ENCODE measurements at regions not wholly inside any gene's neighbourhood (a gene's known extent, or its start where the extent isn't known, plus 50 kb on each side); places are given as distances from the start of the nearest gene placed in this dataset.

GRCh38 chr11:38254913-38255312 lies 1656.9 kb upstream of the RAG2 start:
- Histone ChIP-seq H3K4me1 (ENCODE audit: control insufficient read depth in 2 of 2, insufficient read depth in 2 of 2, low read length in 2 of 2) (no peaks in the 10 kb centered on the region), H3K9me3 (ENCODE audit: control insufficient read depth in 2 of 2, insufficient read depth in 1 of 2, low read length in 1 of 2) (peaks cover 0 to under 1% of the 10 kb centered on the region in 2 donors), H3K4me3 (ENCODE audit: low read length in 2 of 2) (no peak overlapping the region), H3K27ac (ENCODE audit: low read depth in 1 of 2, low read length in 1 of 2) (no peak overlapping the region), H3K27me3 (ENCODE audit: control insufficient read depth in 2 of 2, insufficient read depth in 1 of 2, low read length in 1 of 2) (no peaks in the 10 kb centered on the region), H3K36me3 (ENCODE audit: control insufficient read depth in 2 of 2, insufficient read depth in 2 of 2, low read length in 1 of 2) (no peaks in the 10 kb centered on the region)
- 96% methylated on average over 2 of the region's 2 CpGs for WGBS
- DNase-seq (ENCODE audit: low read depth in 6 of 9, low spot score in 9 of 9), result no peak

- no peaks in the 10 kb centered on the region for H3K4me1 ChIP-seq (ENCODE audit: control insufficient read depth in 2 of 2, insufficient read depth in 2 of 2, low read length in 2 of 2)
- peaks cover 0 to 4% of the 10 kb centered on the region in 2 donors for H3K9me3 ChIP-seq (ENCODE audit: control insufficient read depth in 2 of 2, insufficient read depth in 1 of 2, low read length in 1 of 2)
- no peaks in the 10 kb centered on the region for H3K27me3 ChIP-seq (ENCODE audit: control insufficient read depth in 2 of 2, insufficient read depth in 1 of 2, low read length in 1 of 2)
- H3K36me3 ChIP-seq (ENCODE audit: control insufficient read depth in 2 of 2, insufficient read depth in 2 of 2, low read length in 1 of 2), result no peaks in the 10 kb centered on the region
- no peak for DNase-seq (ENCODE audit: low read depth in 6 of 9, low spot score in 9 of 9)
- no peak overlapping the region for H3K4me3 ChIP-seq (ENCODE audit: low read length in 2 of 2)
- H3K27ac ChIP-seq (ENCODE audit: low read depth in 1 of 2, low read length in 1 of 2), result no peak overlapping the region
Observed at GRCh38 chr11:38252620-38253019, 1654.6 kb upstream of the RAG2 start.

- H3K4me3 ChIP-seq (ENCODE audit: low read length in 2 of 2), result no peak overlapping the region
- no peak for DNase-seq (ENCODE audit: low read depth in 6 of 9, low spot score in 9 of 9)
- peaks cover 0 to 4% of the 10 kb centered on the region in 2 donors for H3K9me3 ChIP-seq (ENCODE audit: control insufficient read depth in 2 of 2, insufficient read depth in 1 of 2, low read length in 1 of 2)
- H3K36me3 ChIP-seq (ENCODE audit: control insufficient read depth in 2 of 2, insufficient read depth in 2 of 2, low read length in 1 of 2), result no peaks in the 10 kb centered on the region
- H3K27ac ChIP-seq (ENCODE audit: low read depth in 1 of 2, low read length in 1 of 2), result no peak overlapping the region
- H3K4me1 ChIP-seq (ENCODE audit: control insufficient read depth in 2 of 2, insufficient read depth in 2 of 2, low read length in 2 of 2), result no peaks in the 10 kb centered on the region
- H3K27me3 ChIP-seq (ENCODE audit: control insufficient read depth in 2 of 2, insufficient read depth in 1 of 2, low read length in 1 of 2), result no peaks in the 10 kb centered on the region
- WGBS, result 88% methylated on average over 1 of the region's 1 CpG
Observed at GRCh38 chr11:38246451-38246850, 1648.4 kb upstream of the RAG2 start.

- Histone ChIP-seq H3K4me3 (ENCODE audit: low read length in 2 of 2) (no peak overlapping the region), H3K27me3 (ENCODE audit: control insufficient read depth in 2 of 2, insufficient read depth in 1 of 2, low read length in 1 of 2) (no peaks in the 10 kb centered on the region), H3K36me3 (ENCODE audit: control insufficient read depth in 2 of 2, insufficient read depth in 2 of 2, low read length in 1 of 2) (no peaks in the 10 kb centered on the region), H3K4me1 (ENCODE audit: control insufficient read depth in 2 of 2, insufficient read depth in 2 of 2, low read length in 2 of 2) (no peaks in the 10 kb centered on the region), H3K9me3 (ENCODE audit: control insufficient read depth in 2 of 2, insufficient read depth in 1 of 2, low read length in 1 of 2) (peaks cover 0 to 3% of the 10 kb centered on the region in 2 donors), H3K27ac (ENCODE audit: low read depth in 1 of 2, low read length in 1 of 2) (no peak overlapping the region)
- no peak for DNase-seq (ENCODE audit: low read depth in 6 of 9, low spot score in 9 of 9)
- 97% methylated on average over 3 of the region's 3 CpGs for WGBS
Observed at GRCh38 chr11:38226684-38227083, 1628.6 kb upstream of the RAG2 start.

- peaks cover 0 to 3% of the 10 kb centered on the region in 2 donors for H3K9me3 ChIP-seq (ENCODE audit: control insufficient read depth in 2 of 2, insufficient read depth in 1 of 2, low read length in 1 of 2)
Observed at GRCh38 chr11:38221295-38221694, 1623.3 kb upstream of the RAG2 start.

GRCh38 chr11:38219636-38220035 lies 1621.6 kb upstream of the RAG2 start:
- H3K9me3 ChIP-seq (ENCODE audit: control insufficient read depth in 2 of 2, insufficient read depth in 1 of 2, low read length in 1 of 2), result no peaks in the 10 kb centered on the region
- H3K27me3 ChIP-seq (ENCODE audit: control insufficient read depth in 2 of 2, insufficient read depth in 1 of 2, low read length in 1 of 2), result no peaks in the 10 kb centered on the region
- no peak overlapping the region for H3K4me3 ChIP-seq (ENCODE audit: low read length in 2 of 2)
- no peaks in the 10 kb centered on the region for H3K4me1 ChIP-seq (ENCODE audit: control insufficient read depth in 2 of 2, insufficient read depth in 2 of 2, low read length in 2 of 2)
- DNase-seq (ENCODE audit: low read depth in 6 of 9, low spot score in 9 of 9), result no peak
- no peak overlapping the region for H3K27ac ChIP-seq (ENCODE audit: low read depth in 1 of 2, low read length in 1 of 2)
- no peaks in the 10 kb centered on the region for H3K36me3 ChIP-seq (ENCODE audit: control insufficient read depth in 2 of 2, insufficient read depth in 2 of 2, low read length in 1 of 2)
- 87% methylated on average over 2 of the region's 2 CpGs for WGBS

More at GRCh38 chr11:38221295-38221694, 1623.3 kb upstream of the RAG2 start:
- Histone ChIP-seq H3K4me3 (ENCODE audit: low read length in 2 of 2) (no peak overlapping the region), H3K4me1 (ENCODE audit: control insufficient read depth in 2 of 2, insufficient read depth in 2 of 2, low read length in 2 of 2) (no peaks in the 10 kb centered on the region), H3K27ac (ENCODE audit: low read depth in 1 of 2, low read length in 1 of 2) (no peak overlapping the region), H3K36me3 (ENCODE audit: control insufficient read depth in 2 of 2, insufficient read depth in 2 of 2, low read length in 1 of 2) (no peaks in the 10 kb centered on the region), H3K27me3 (ENCODE audit: control insufficient read depth in 2 of 2, insufficient read depth in 1 of 2, low read length in 1 of 2) (no peaks in the 10 kb centered on the region)
- WGBS, result 93% methylated on average over 2 of the region's 2 CpGs
- no peak for DNase-seq (ENCODE audit: low read depth in 6 of 9, low spot score in 9 of 9)

- H3K9me3 ChIP-seq (ENCODE audit: control insufficient read depth in 2 of 2, insufficient read depth in 1 of 2, low read length in 1 of 2), result no peaks in the 10 kb centered on the region
- no peaks in the 10 kb centered on the region for H3K27me3 ChIP-seq (ENCODE audit: control insufficient read depth in 2 of 2, insufficient read depth in 1 of 2, low read length in 1 of 2)
- no peak overlapping the region for H3K27ac ChIP-seq (ENCODE audit: low read depth in 1 of 2, low read length in 1 of 2)
- H3K36me3 ChIP-seq (ENCODE audit: control insufficient read depth in 2 of 2, insufficient read depth in 2 of 2, low read length in 1 of 2), result no peaks in the 10 kb centered on the region
- 91% methylated on average over 2 of the region's 2 CpGs for WGBS
- no peak overlapping the region for H3K4me3 ChIP-seq (ENCODE audit: low read length in 2 of 2)
- DNase-seq (ENCODE audit: low read depth in 6 of 9, low spot score in 9 of 9), result no peak
- no peaks in the 10 kb centered on the region for H3K4me1 ChIP-seq (ENCODE audit: control insufficient read depth in 2 of 2, insufficient read depth in 2 of 2, low read length in 2 of 2)
Observed at GRCh38 chr11:38208951-38209350, 1610.9 kb upstream of the RAG2 start.

- DNase-seq (ENCODE audit: low read depth in 6 of 9, low spot score in 9 of 9), result no peak
- 92% methylated on average over 2 of the region's 2 CpGs for WGBS
- no peaks in the 10 kb centered on the region for H3K9me3 ChIP-seq (ENCODE audit: control insufficient read depth in 2 of 2, insufficient read depth in 1 of 2, low read length in 1 of 2)
- no peaks in the 10 kb centered on the region for H3K4me1 ChIP-seq (ENCODE audit: control insufficient read depth in 2 of 2, insufficient read depth in 2 of 2, low read length in 2 of 2)
- no peak overlapping the region for H3K27ac ChIP-seq (ENCODE audit: low read depth in 1 of 2, low read length in 1 of 2)
- H3K27me3 ChIP-seq (ENCODE audit: control insufficient read depth in 2 of 2, insufficient read depth in 1 of 2, low read length in 1 of 2), result no peaks in the 10 kb centered on the region
- H3K4me3 ChIP-seq (ENCODE audit: low read length in 2 of 2), result no peak overlapping the region
- H3K36me3 ChIP-seq (ENCODE audit: control insufficient read depth in 2 of 2, insufficient read depth in 2 of 2, low read length in 1 of 2), result no peaks in the 10 kb centered on the region
Observed at GRCh38 chr11:38206663-38207062, 1608.6 kb upstream of the RAG2 start.

- Histone ChIP-seq H3K27me3 (ENCODE audit: control insufficient read depth in 2 of 2, insufficient read depth in 1 of 2, low read length in 1 of 2) (no peaks in the 10 kb centered on the region), H3K27ac (ENCODE audit: low read depth in 1 of 2, low read length in 1 of 2) (no peak overlapping the region), H3K4me1 (ENCODE audit: control insufficient read depth in 2 of 2, insufficient read depth in 2 of 2, low read length in 2 of 2) (no peaks in the 10 kb centered on the region), H3K9me3 (ENCODE audit: control insufficient read depth in 2 of 2, insufficient read depth in 1 of 2, low read length in 1 of 2) (no peaks in the 10 kb centered on the region), H3K36me3 (ENCODE audit: control insufficient read depth in 2 of 2, insufficient read depth in 2 of 2, low read length in 1 of 2) (no peaks in the 10 kb centered on the region), H3K4me3 (ENCODE audit: low read length in 2 of 2) (no peak overlapping the region)
- no peak for DNase-seq (ENCODE audit: low read depth in 6 of 9, low spot score in 9 of 9)
- 96% methylated on average over 1 of the region's 1 CpG for WGBS
Observed at GRCh38 chr11:38191101-38191500, 1593.1 kb upstream of the RAG2 start.
